Stimulated activated effector memory CD8-positive, alpha-beta T cell treated with anti-CD3 and anti-CD28 coated beads, Interleukin-12 subunit alpha, Interleukin-12 subunit beta, amount 100 ng/mL, for 72 hours (primary cell): ENCODE measurements at regions not wholly inside any gene's neighbourhood (a gene's known extent, or its start where the extent isn't known, plus 50 kb on each side); places are given as distances from the start of the nearest gene placed in this dataset.

Source experiments
- ATAC-seq: fragments of 150-1000 bp; cut with Tn5 transposase; 2 replicates; pipeline ENCODE4 v1.10.0; 2021
- DNase-seq, 2 donors: peaks; one replicate each; pipeline ENCODE4 v3.0.0; 2021 to 2022; ENCODE audit warnings: low spot score in 2 of 2
- H3K27ac Mint-ChIP-seq: one replicate; pipeline ENCODE4 v1.8.0; 2022; ENCODE audit warnings: mild to moderate bottlenecking, mixed read lengths
- H3K36me3 Mint-ChIP-seq: one replicate; pipeline ENCODE4 v1.8.0; 2022; ENCODE audit warnings: mild to moderate bottlenecking, mixed read lengths
- H3K4me1 Mint-ChIP-seq: one replicate; pipeline ENCODE4 v1.8.0; 2022; ENCODE audit warnings: mixed read lengths
- H3K4me3 Mint-ChIP-seq: one replicate; pipeline ENCODE4 v1.8.0; 2022; ENCODE audit warnings: mild to moderate bottlenecking, mixed read lengths
- H3K9me3 Mint-ChIP-seq: one replicate; pipeline ENCODE4 v1.8.0; 2022; ENCODE audit warnings: mixed read lengths

DNA sequence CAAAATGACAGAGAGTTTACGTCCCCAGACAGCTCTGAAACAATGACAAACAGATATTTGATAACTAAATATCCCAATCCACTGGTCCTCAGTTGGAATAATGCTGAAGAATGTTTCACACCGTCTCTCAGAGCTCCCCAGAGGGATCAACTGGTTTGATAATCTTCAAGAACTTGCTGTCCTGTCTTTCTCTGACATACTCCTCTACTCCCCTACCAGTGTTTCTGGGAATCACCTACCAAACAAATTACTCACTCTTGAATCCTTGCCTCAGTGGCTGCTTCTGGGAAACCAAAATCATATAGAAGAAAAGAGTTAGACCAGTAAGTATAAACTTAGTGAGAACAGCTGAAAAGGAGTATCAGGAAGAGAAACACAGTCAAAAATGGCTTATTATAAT is 469.7 kb upstream of the JAG1 start:
- no peak for ATAC-seq
- Mint-ChIP-seq H3K4me1 (no peaks in the 10 kb centered on the region), H3K36me3 (no peaks in the 10 kb centered on the region), H3K9me3 (peaks cover 9% of the 10 kb centered on the region), H3K4me3 (no peak overlapping the region), H3K27ac (no peak overlapping the region)
- DNase-seq: no peak

DNA sequence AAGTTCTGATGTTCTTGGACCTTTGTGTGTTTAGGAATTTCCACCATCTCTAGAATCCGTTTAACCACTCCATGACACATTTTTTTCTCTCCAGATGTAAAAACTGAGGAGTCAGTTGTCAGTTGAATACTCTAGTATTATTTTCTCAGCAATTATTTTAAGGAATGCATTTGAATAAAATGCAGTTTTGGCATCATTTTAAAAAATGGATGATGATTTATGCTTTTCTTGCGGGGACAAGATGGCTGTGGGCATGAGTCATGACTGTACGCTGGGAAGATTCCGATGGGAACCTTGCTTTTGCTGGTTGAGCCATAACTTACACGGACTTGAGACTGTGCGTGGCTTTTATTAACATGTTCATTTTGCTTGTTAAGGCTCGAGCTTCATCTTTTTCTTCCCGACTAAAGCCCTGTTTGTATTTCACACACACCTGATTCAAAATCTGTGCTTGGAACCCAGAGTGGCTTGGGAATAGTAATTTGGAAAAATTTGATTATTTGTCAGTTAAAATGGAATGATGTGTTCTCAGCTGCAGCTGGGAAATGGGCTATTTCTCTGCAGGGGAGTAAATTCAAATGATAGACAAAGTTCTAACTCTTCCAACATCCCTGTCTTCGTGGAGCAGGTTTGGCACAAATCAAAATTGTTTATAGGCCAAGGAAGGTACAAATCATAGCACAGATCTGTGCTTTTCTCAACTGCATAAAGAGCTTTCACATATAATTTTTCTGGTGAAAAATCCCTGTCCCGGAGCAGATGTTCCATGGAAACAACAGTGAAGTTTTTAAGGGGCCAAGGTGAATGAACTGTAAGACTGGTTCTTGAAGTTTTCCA is 470.5 kb upstream of the JAG1 start:
- ATAC-seq: no peak
- Mint-ChIP-seq H3K4me1 (no peaks in the 10 kb centered on the region), H3K36me3 (no peaks in the 10 kb centered on the region), H3K9me3 (peaks cover 8% of the 10 kb centered on the region), H3K27ac (no peak overlapping the region), H3K4me3 (no peak overlapping the region)
- no peak for DNase-seq

DNA sequence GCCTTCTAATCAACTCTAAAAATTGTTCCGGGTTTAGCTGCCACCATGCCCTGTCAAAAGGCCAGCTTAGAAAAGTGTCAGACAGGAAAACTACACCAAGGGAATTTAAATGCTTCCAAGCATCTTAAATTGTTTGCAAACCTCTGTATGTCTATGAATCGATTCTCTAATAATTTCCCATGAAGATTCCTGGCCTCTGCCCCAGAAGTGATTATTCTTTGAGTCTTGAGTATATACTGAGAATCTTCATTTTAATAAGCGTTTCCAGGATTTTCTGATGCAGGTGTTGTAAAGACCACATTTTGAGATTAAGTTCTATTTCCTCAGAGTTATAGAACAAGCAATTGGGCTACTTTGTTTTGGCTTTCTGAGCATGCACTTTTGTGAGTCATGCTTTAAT is 471.8 kb upstream of the JAG1 start:
- H3K36me3 Mint-ChIP-seq: no peaks in the 10 kb centered on the region
- no peak overlapping the region for H3K4me3 Mint-ChIP-seq
- no peaks in the 10 kb centered on the region for H3K4me1 Mint-ChIP-seq
- ATAC-seq (no peak), DNase-seq (no peak)
- no peak overlapping the region for H3K27ac Mint-ChIP-seq
- peaks cover 5% of the 10 kb centered on the region for H3K9me3 Mint-ChIP-seq

DNA sequence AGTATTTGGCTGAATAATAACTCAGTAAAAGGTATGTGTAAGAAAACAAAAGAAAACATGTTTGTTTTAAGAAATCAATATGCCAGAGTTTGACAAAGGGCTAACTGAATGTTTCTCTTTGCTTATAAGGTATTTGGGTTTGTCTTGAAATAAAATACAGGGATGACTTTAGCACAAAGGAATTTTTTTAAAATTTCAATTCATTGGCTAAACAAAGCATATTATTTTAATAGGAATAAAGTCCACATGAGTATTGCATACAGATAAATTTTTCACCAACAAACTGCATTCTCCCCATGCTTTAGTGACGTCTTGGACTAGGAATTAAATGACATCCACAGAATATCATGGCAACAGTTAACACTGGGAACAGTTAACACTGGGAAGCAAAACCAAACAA is 480.0 kb upstream of the JAG1 start:
- Mint-ChIP-seq H3K36me3 (no peaks in the 10 kb centered on the region), H3K4me3 (no peak overlapping the region), H3K27ac (no peak overlapping the region), H3K9me3 (no peaks in the 10 kb centered on the region), H3K4me1 (no peaks in the 10 kb centered on the region)
- DNase-seq (no peak), ATAC-seq (no peak)

DNA sequence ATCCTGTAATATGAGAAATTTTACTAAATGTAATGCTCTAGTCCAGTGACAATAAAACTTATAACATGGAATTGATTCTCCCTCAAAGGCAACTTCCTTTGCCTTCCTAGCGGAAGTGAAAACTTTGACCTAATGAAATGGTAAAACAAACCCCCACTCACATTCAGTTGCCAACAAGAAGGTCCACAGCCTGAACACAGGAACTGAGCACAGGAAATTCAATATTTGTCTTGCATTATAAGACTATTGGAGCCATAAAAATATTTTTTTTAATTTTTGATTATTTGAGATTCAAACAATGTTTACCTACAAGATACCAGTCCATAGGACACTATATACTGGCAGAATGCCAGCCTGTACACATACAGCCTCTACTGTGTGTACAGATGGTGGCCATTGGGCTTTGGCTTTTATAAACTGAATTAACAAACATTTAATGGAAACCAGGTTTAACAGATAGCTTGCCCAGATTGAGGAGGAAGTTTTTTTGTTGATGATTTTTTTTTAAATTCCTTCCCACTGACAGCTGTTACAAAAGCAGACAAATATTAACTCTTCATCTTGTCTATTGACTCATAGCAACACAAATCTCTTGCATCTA is 481.5 kb upstream of the JAG1 start:
- Mint-ChIP-seq H3K27ac (no peak overlapping the region), H3K4me3 (no peak overlapping the region), H3K4me1 (no peaks in the 10 kb centered on the region), H3K9me3 (no peaks in the 10 kb centered on the region), H3K36me3 (no peaks in the 10 kb centered on the region)
- ATAC-seq: no peak
- DNase-seq: no peak

DNA sequence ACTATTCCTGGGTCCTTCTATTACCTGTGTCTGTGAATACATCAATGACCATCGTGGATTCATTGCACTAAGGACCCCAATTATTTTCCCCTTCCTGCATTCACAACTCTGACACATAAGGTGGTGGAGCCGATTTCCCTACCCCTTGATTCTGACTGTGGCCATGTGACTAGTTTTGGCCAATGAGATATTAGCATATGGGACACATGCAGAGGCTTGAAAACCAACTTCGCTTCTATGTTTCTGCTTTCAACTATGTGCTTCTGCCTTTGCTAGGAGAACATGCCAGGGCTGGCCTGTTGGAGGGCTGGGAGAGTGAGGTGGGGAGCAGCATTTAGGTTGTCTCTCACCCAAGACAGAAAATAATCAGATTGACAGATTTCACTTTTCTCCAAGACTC is 483.1 kb upstream of the JAG1 start:
- ATAC-seq (no peak), DNase-seq (no peak)
- Mint-ChIP-seq H3K4me1 (no peaks in the 10 kb centered on the region), H3K9me3 (no peaks in the 10 kb centered on the region), H3K4me3 (no peak overlapping the region), H3K36me3 (no peaks in the 10 kb centered on the region), H3K27ac (no peak overlapping the region)

DNA sequence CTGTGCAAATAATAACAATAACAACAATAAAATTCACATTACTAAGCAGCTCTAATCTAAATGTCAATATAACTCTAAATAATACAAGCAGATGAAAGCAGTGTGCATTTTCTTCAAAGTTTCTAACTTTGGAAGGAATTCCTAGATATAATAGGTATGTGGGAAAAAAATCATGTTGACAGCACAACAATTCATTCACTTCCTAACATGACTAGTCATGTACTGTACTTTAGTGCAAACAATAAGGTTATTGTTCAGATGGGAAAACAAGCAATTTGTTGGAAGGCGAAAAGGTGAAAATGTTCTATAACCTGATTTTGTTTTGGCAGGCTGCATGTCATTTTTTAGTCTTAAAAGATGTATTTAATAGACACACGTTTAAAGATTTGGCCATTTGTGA is 484.3 kb upstream of the JAG1 start:
- Mint-ChIP-seq H3K4me3 (no peak overlapping the region), H3K27ac (no peak overlapping the region), H3K9me3 (no peaks in the 10 kb centered on the region), H3K4me1 (no peaks in the 10 kb centered on the region), H3K36me3 (no peaks in the 10 kb centered on the region)
- DNase-seq (no peak), ATAC-seq (no peak)

DNA sequence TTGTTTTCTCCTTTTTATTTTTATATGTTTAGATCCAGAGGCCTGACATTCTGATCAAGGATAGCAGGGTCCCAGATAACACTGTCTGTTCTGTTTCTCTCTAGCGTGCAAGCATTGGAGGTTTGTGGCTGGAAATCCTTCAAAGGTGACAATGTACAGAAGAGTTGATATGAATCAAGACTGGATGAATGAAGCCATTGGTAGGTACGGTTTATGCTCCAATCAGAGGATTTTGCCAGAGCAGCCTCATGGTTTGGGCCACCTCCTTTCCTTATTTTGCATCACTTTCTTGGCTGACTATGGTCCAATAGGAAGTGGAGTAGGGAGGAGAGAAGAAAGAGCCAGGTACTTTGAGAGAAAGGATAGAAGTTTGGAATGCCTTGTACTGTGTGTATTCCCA is 484.8 kb upstream of the JAG1 start:
- Mint-ChIP-seq H3K9me3 (no peaks in the 10 kb centered on the region), H3K4me3 (no peak overlapping the region), H3K4me1 (no peaks in the 10 kb centered on the region), H3K36me3 (no peaks in the 10 kb centered on the region), H3K27ac (no peak overlapping the region)
- no peak for ATAC-seq
- DNase-seq: no peak

DNA sequence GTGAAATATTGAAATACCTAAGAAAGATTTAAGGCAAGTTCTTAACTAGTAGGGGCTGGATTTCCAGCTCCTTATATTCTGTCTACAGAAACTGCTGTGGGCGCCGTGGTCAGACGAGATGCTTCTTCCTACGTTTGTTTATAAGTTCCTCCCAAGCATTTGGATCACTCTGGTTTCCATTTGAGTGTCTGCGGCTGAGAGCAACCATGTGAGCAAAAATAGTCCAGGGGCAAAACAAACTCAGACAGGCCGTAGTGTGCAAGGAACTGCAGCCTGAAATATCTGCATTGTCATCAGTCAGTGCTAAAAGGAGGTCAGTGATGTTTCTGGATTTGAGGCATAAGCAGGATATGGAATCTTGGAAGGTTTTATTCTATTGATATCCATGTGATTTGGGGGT is 485.9 kb upstream of the JAG1 start:
- Mint-ChIP-seq H3K9me3 (no peaks in the 10 kb centered on the region), H3K36me3 (no peaks in the 10 kb centered on the region), H3K27ac (no peak overlapping the region), H3K4me3 (no peak overlapping the region), H3K4me1 (no peaks in the 10 kb centered on the region)
- DNase-seq: no peak
- ATAC-seq: no peak

DNA sequence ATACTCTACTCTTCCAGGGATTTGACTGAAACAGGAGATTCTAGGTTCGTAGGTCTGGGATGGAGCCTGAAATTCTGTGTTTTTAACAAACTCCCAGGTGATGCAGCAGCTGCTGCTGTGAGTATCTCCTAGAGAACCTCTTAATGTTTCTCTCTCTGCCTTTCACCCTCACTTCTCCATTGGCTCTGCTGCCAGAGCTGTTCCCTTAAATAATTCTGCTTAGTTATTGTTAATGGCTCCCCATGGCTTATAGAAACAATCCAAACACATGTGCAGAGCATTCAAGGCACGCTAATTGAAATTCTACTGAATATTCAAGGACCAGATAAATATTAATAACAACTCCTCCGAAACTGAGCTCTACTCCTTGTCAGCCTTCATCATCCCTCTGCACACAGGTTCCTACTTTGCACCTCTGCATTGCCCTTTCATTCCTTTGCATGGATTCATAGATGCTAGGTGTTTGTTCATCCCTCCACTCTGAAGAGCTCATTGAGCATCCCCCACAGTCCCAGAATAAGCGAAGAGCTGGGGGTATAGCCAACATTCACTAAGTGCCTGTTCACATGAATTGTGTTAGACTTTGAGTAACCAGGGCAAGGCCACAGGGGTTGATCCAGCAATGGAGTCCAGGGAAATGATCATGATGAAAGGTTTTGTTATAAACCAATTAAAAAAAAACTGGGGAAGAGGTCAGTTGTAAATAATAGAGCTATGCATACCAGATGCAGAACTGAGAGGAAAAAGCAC is 488.4 kb upstream of the JAG1 start:
- Mint-ChIP-seq H3K9me3 (peaks cover 3% of the 10 kb centered on the region), H3K4me3 (no peak overlapping the region), H3K36me3 (no peaks in the 10 kb centered on the region), H3K4me1 (no peaks in the 10 kb centered on the region), H3K27ac (no peak overlapping the region)
- no peak for DNase-seq
- no peak for ATAC-seq

DNA sequence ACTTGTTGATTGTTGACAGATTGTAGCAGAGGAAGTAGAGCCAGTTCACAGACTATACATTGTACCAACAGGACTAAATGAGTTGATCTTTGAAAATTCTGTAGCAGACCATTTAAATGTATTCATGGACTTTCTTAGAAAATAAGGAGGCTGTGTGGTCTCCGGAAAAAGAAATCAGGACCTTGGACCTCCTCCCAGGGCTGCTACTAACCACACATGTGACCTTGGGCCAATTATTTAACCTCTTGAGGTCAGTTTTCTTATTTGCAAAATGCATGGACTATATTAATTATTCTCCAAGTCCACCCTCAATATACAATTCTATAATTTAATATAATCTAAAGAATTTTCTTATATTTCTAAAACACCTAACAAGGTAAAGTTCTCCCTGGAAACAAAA is 492.0 kb upstream of the JAG1 start:
- no peak for DNase-seq

DNA sequence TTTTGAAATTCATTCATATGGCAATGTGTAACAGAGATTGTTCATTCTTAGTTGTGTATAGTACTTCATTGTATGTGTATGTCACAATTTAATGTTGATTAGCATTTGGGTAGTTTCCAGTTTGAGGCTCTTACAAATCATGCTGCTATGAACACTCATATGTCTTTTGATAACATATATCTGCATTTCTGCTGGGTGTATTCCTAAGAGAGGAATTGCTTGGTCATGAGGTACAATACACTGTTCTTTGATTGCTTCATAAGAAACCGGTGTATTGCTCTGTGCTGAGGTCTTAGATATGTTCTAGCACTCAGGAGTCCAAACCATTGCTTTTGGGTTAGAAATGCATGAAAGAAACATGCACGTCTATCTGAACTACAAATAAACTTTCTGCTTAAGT is 492.9 kb upstream of the JAG1 start:
- Mint-ChIP-seq H3K4me1 (no peaks in the 10 kb centered on the region), H3K4me3 (no peak overlapping the region), H3K27ac (no peak overlapping the region), H3K9me3 (peaks cover 5% of the 10 kb centered on the region), H3K36me3 (no peaks in the 10 kb centered on the region)
- ATAC-seq (no peak), DNase-seq (no peak)

More for the DNA sequence above, 492.0 kb upstream of the JAG1 start:
- ATAC-seq: no peak
- H3K4me1 Mint-ChIP-seq: no peaks in the 10 kb centered on the region
- no peak overlapping the region for H3K4me3 Mint-ChIP-seq
- H3K9me3 Mint-ChIP-seq: peaks cover 3% of the 10 kb centered on the region
- H3K27ac Mint-ChIP-seq: no peak overlapping the region
- no peaks in the 10 kb centered on the region for H3K36me3 Mint-ChIP-seq

DNA sequence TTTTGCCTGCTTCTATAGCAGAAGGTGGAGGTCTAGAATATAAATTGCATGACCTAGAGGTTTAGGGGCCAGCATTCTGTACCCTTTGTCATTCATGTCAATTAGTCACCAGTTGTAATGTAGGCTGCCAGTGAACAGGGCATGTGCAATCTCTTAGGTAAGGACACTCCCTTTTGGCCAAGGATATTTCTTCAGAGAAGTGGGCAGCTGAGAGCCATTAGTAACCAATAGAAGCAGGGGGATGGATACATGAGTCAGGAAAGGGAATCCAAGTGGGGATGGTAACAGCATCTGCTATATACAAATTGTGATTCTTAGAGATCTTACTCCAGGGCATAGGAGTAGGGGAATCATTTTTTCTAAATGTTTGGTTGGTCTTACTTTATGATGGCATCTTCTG is 494.2 kb upstream of the JAG1 start:
- Mint-ChIP-seq H3K27ac (no peak overlapping the region), H3K4me1 (no peaks in the 10 kb centered on the region), H3K9me3 (peaks cover 5% of the 10 kb centered on the region), H3K36me3 (no peaks in the 10 kb centered on the region), H3K4me3 (no peak overlapping the region)
- ATAC-seq: no peak
- no peak for DNase-seq

DNA sequence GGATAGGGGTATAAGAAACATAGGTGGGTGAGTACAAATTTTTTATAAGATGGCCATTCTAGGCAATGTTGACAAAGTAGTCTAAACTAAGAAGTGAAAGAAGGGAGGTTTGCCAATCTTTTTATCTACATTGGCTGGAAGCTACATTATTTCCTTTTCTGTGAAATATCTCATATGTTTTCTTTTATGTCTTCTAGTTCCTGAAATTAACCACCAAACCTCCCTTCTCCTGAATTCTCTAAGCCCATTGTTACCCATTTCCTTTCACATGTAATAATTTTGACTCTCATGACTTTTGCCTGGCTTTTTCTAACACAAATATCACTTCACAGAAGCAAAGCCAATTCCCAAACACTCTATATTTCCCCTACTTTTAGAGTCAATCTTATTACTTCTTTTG is 496.2 kb upstream of the JAG1 start:
- DNase-seq (no peak), ATAC-seq (no peak)
- peaks cover 2% of the 10 kb centered on the region for H3K9me3 Mint-ChIP-seq
- H3K4me3 Mint-ChIP-seq: no peak overlapping the region
- H3K4me1 Mint-ChIP-seq: no peaks in the 10 kb centered on the region
- no peak overlapping the region for H3K27ac Mint-ChIP-seq
- no peaks in the 10 kb centered on the region for H3K36me3 Mint-ChIP-seq

DNA sequence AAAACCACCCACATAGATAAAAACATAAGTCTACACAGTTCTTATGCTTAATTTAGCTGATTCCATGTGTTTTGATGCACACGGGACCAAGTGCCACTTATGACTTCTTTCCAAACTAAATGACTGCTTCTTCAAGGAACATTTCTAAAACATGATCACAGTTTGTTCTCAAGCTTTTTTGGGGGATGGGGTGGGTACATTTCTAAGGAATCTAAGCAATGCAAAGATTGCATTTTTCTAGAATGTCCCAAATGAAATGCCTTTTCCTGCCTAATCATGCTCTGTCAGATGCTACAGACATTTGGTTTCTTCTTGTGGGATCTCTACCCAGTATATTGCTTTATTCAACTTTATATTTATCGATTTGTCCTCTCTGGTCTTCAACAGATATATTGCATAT is 496.8 kb upstream of the JAG1 start:
- ATAC-seq (no peak), DNase-seq (no peak)
- Mint-ChIP-seq H3K9me3 (peaks cover 5% of the 10 kb centered on the region), H3K27ac (no peak overlapping the region), H3K4me1 (no peaks in the 10 kb centered on the region), H3K36me3 (no peaks in the 10 kb centered on the region), H3K4me3 (no peak overlapping the region)

DNA sequence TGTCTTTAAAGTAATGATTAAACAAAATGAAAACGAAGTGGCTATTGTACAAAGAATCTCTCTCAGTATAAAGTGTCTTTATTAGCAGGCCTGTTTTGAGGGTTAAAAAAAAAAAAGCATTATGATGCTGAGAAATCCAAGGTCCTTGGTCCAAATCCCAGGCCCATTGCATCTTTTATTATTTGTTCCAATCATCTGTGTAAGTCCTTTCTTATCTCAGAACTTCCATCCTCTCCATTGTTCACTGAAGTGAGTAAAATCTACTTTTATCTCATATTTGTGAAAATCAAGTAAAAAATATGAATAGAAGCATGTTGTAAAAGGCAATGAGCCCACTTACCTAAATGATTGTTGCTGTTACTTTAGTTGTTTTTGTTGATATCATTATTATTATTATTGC is 499.1 kb upstream of the JAG1 start:
- ATAC-seq (no peak), DNase-seq (no peak)
- peaks cover 5% of the 10 kb centered on the region for H3K9me3 Mint-ChIP-seq
- no peaks in the 10 kb centered on the region for H3K36me3 Mint-ChIP-seq
- no peak overlapping the region for H3K4me3 Mint-ChIP-seq
- no peaks in the 10 kb centered on the region for H3K4me1 Mint-ChIP-seq
- H3K27ac Mint-ChIP-seq: no peak overlapping the region
